Neural progenitor cell (in vitro differentiated cells): ENCODE measurements at regions not wholly inside any gene's neighbourhood (a gene's known extent, or its start where the extent isn't known, plus 50 kb on each side); places are given as distances from the start of the nearest gene placed in this dataset.

ENCODE experiments used
- DNase-seq: peaks from one replicate; pipeline ENCODE4 v3.0.0-alpha.2; 2016; ENCODE audit warnings: low spot score
- H2AFZ ChIP-seq: fragments of 200-600 bp; sonication (generic); replicated peaks from 2 replicates; pipeline ENCODE4 v1.6.1; 2016; ENCODE audit warnings: antibody characterized with exemption
- H3F3A ChIP-seq: fragments of 200-600 bp; sonication (generic); 2 replicates; pipeline ENCODE4 v1.6.1; 2016; ENCODE audit warnings: antibody characterized with exemption, low read depth
- H3K27ac ChIP-seq: fragments of 200-600 bp; sonication (generic); 2 replicates; pipeline ENCODE4 v1.5.1; 2016; ENCODE audit warnings: mild to moderate bottlenecking
- H3K27me3 ChIP-seq: fragments of 200-600 bp; sonication (generic); 2 replicates; pipeline ENCODE4 v1.6.1; 2016; ENCODE audit warnings: mild to moderate bottlenecking, moderate library complexity
- H3K36me3 ChIP-seq: fragments of 200-600 bp; sonication (generic); 2 replicates; pipeline ENCODE4 v1.5.1; 2016
- H3K4me1 ChIP-seq: fragments of 200-600 bp; sonication (generic); 2 replicates; pipeline ENCODE4 v1.6.1; 2016; ENCODE audit warnings: mixed run types
- H3K4me2 ChIP-seq: fragments of 200-600 bp; sonication (generic); 2 replicates; pipeline ENCODE4 v1.6.1; 2016
- H3K4me3 ChIP-seq: fragments of 200-600 bp; sonication (generic); 2 replicates; pipeline ENCODE4 v1.5.1; 2016
- H3K79me2 ChIP-seq: fragments of 200-600 bp; sonication (generic); 2 replicates; pipeline ENCODE4 v1.6.1; 2016; ENCODE audit warnings: low read depth
- H3K9ac ChIP-seq: fragments of 200-600 bp; sonication (generic); 2 replicates; pipeline ENCODE4 v1.6.1; 2016
- H3K9me3 ChIP-seq: fragments of 200-600 bp; sonication (generic); 2 replicates; pipeline ENCODE4 v1.5.1; 2016; ENCODE audit warnings: low read depth
- H4K20me1 ChIP-seq: fragments of 200-600 bp; sonication (generic); 2 replicates; pipeline ENCODE4 v1.6.1; 2016; ENCODE audit warnings: low read depth
- H3K27ac Mint-ChIP-seq: 3 replicates; pipeline ENCODE4 v1.8.0; 2021; ENCODE audit warnings: mixed read lengths
- H3K27me3 Mint-ChIP-seq: 2 replicates; pipeline ENCODE4 v1.8.0; 2022; ENCODE audit warnings: low read depth, mild to moderate bottlenecking, inconsistent platforms, moderate library complexity, mixed read lengths; ENCODE audit not compliant: insufficient read depth
- H3K36me3 Mint-ChIP-seq: 3 replicates; pipeline ENCODE4 v1.8.0; 2021; ENCODE audit warnings: mixed read lengths
- H3K4me1 Mint-ChIP-seq: 3 replicates; pipeline ENCODE4 v1.8.0; 2021; ENCODE audit warnings: mixed read lengths
- H3K4me3 Mint-ChIP-seq: 3 replicates; pipeline ENCODE4 v1.8.0; 2021; ENCODE audit warnings: mild to moderate bottlenecking, moderate library complexity, mixed read lengths
- H3K9me3 Mint-ChIP-seq: 3 replicates; pipeline ENCODE4 v1.8.0; 2020; ENCODE audit warnings: mixed read lengths
- EZH2 ChIP-seq: fragments of 200-600 bp; sonication (generic); IDR thresholded peaks from 2 replicates; pipeline ENCODE4 v1.6.1; 2017; ENCODE audit warnings: antibody characterized with exemption, mild to moderate bottlenecking, moderate library complexity
- EZH2phosphoT487 ChIP-seq: fragments of 200-600 bp; sonication (generic); IDR thresholded peaks from 2 replicates; pipeline ENCODE4 v1.6.1; 2017; ENCODE audit warnings: antibody characterized with exemption
- TF ChIP-seq, protein P1 (sequence below): fragments of 200-600 bp; sonication (generic); IDR thresholded peaks from 2 replicates; pipeline ENCODE4 v1.5.1; 2017; ENCODE audit warnings: antibody characterized with exemption, mild to moderate bottlenecking

DNA sequence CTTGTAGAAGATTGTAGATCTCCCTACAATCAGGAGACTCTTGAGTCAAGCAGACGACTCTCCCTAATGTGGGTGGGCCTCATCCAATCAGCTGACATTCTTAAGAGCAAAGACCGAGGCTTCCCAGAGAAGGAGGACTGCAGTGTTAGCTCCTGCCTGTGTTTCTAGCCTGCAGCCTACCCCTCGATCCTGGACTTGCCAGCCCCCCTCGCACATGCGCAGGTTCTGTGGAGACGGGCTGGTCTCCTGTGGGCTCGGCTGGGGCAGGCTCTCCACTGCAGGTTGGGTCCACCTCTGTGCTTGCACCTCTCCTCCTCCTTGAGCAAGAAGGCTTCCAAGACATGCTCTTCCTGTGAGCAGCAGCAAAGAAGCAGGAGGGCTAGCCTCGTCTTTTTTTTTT is 185.2 kb upstream of the SOX1 start:
- no peak for TF ChIP-seq EZH2
- TF ChIP-seq EZH2phosphoT487, result no peak
- TF ChIP-seq, protein P1, sequence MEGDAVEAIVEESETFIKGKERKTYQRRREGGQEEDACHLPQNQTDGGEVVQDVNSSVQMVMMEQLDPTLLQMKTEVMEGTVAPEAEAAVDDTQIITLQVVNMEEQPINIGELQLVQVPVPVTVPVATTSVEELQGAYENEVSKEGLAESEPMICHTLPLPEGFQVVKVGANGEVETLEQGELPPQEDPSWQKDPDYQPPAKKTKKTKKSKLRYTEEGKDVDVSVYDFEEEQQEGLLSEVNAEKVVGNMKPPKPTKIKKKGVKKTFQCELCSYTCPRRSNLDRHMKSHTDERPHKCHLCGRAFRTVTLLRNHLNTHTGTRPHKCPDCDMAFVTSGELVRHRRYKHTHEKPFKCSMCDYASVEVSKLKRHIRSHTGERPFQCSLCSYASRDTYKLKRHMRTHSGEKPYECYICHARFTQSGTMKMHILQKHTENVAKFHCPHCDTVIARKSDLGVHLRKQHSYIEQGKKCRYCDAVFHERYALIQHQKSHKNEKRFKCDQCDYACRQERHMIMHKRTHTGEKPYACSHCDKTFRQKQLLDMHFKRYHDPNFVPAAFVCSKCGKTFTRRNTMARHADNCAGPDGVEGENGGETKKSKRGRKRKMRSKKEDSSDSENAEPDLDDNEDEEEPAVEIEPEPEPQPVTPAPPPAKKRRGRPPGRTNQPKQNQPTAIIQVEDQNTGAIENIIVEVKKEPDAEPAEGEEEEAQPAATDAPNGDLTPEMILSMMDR, result no peak
- no peaks in the 10 kb centered on the region for H3K36me3 Mint-ChIP-seq
- H3K27ac ChIP-seq, result no peak overlapping the region
- H3K27ac Mint-ChIP-seq, result no peak overlapping the region
- H3K9me3 Mint-ChIP-seq, result peaks cover 2% of the 10 kb centered on the region
- no peaks in the 10 kb centered on the region for H3K9me3 ChIP-seq
- H3K27me3 Mint-ChIP-seq, result peaks cover 6% of the 10 kb centered on the region
- peaks cover 9% of the 10 kb centered on the region for H3K27me3 ChIP-seq
- H3K4me1 ChIP-seq, result no peaks in the 10 kb centered on the region
- no peaks in the 10 kb centered on the region for H3K4me1 Mint-ChIP-seq
- no peak overlapping the region for H2AFZ ChIP-seq
- no peak overlapping the region for H3K4me2 ChIP-seq
- no peaks in the 10 kb centered on the region for H3F3A ChIP-seq
- no peak overlapping the region for H3K4me3 Mint-ChIP-seq
- H3K36me3 ChIP-seq, result no peaks in the 10 kb centered on the region
- H4K20me1 ChIP-seq, result no peaks in the 10 kb centered on the region
- H3K79me2 ChIP-seq, result no peaks in the 10 kb centered on the region
- H3K9ac ChIP-seq, result no peak overlapping the region
- no peak for DNase-seq
- H3K4me3 ChIP-seq, result no peak overlapping the region

DNA sequence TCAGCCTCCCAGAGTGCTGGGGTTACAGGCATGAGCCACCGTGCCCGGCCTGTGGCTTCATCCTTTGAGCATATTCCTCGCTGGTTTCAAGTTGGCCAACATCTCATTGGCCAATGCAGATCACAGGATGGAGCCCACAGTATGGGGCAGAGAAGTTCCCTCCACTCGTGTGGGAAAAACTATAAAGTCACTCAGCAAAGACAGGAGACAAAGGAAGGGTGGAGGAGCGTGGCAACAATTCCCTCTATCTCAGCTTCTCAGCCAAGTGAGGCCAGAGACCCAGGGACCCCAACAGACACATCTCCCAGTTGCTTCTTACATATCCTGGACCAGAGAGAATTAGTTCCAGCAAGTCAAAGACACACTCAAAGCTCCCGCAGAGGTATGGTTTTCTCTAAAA is 184.6 kb upstream of the SOX1 start:
- peaks cover 6% of the 10 kb centered on the region for H3K27me3 Mint-ChIP-seq
- H3K27ac Mint-ChIP-seq, result no peak overlapping the region
- H3F3A ChIP-seq, result no peaks in the 10 kb centered on the region
- TF ChIP-seq, protein P1, result no peak
- TF ChIP-seq EZH2, result no peak
- TF ChIP-seq EZH2phosphoT487, result no peak
- no peak overlapping the region for H3K4me2 ChIP-seq
- no peaks in the 10 kb centered on the region for H3K36me3 ChIP-seq
- H3K79me2 ChIP-seq, result no peaks in the 10 kb centered on the region
- no peak overlapping the region for H2AFZ ChIP-seq
- H3K27ac ChIP-seq, result no peak overlapping the region
- H4K20me1 ChIP-seq, result no peaks in the 10 kb centered on the region
- no peak overlapping the region for H3K4me3 ChIP-seq
- H3K9me3 Mint-ChIP-seq, result peaks cover 2% of the 10 kb centered on the region
- H3K4me1 ChIP-seq, result no peaks in the 10 kb centered on the region
- DNase-seq, result no peak
- H3K27me3 ChIP-seq, result peaks cover 16% of the 10 kb centered on the region
- no peak overlapping the region for H3K9ac ChIP-seq
- H3K4me3 Mint-ChIP-seq, result no peak overlapping the region
- H3K9me3 ChIP-seq, result no peaks in the 10 kb centered on the region
- H3K4me1 Mint-ChIP-seq, result no peaks in the 10 kb centered on the region
- H3K36me3 Mint-ChIP-seq, result no peaks in the 10 kb centered on the region

DNA sequence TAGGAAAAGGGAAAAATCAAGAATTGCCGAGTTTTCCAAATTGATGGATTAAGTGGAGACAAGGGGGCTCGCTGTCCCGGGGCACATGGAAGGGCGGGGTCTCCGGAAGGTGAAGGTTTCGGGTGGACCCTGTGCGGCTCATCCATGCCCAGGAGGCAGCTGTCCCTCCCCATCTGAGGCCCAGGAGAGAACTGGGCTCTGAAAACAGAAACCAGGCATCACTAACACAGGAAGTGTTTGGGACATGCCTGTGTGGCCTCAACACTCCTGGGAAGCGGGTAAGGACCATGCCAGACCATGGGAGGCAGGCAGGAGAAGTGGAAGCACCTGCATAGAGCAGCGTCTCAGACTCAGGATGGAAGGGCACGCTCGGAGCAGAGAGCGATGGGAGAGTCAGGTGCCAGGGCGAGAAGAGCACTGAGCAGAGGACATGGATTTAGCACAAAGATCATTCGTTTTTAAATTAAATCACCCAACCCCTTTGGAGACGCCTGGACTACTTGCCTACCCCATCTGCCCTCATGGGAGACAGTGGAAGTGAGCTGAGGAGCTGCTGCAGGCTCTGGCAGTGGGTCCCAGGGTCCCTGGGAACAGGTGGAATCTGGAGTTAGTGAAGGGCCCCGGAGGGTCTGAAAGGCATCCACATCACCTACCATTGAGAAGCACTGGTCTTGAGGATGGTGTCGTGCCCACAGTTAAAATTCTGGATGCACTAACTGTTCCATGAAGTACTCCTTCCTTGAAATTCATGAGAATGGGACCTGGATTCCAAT is 183.2 kb upstream of the SOX1 start:
- no peak overlapping the region for H3K27ac ChIP-seq
- no peak overlapping the region for H3K4me2 ChIP-seq
- Mint-ChIP-seq H3K27me3 (peaks cover 6% of the 10 kb centered on the region), H3K36me3 (no peaks in the 10 kb centered on the region), H3K9me3 (peaks cover 2% of the 10 kb centered on the region), H3K4me1 (no peaks in the 10 kb centered on the region), H3K27ac (no peak overlapping the region), H3K4me3 (no peak overlapping the region)
- H3K4me1 ChIP-seq, result no peaks in the 10 kb centered on the region
- no peaks in the 10 kb centered on the region for H3K36me3 ChIP-seq
- H3K9me3 ChIP-seq, result peaks cover 4% of the 10 kb centered on the region
- H3K79me2 ChIP-seq, result no peaks in the 10 kb centered on the region
- no peak overlapping the region for H3K9ac ChIP-seq
- peaks cover 20% of the 10 kb centered on the region for H3K27me3 ChIP-seq
- no peak overlapping the region for H2AFZ ChIP-seq
- no peaks in the 10 kb centered on the region for H3F3A ChIP-seq
- no peak for DNase-seq
- no peaks in the 10 kb centered on the region for H4K20me1 ChIP-seq
- TF ChIP-seq, protein P1, result no peak
- no peak for TF ChIP-seq EZH2phosphoT487
- TF ChIP-seq EZH2, result no peak
- no peak overlapping the region for H3K4me3 ChIP-seq
